ENCODE measurements at regions not wholly inside any gene's neighbourhood (a gene's known extent, or its start where the extent isn't known, plus 50 kb on each side); places are given as distances from the start of the nearest gene placed in this dataset.

GRCh38 chr1:228988664-228989063 is 253.4 kb downstream of the RHOU start:
- TF ChIP-seq CTCF (IDR thresholded peaks at IDR 0.05) (no peak), POLR2A (IDR thresholded peaks at IDR 0.05) (no peak), POLR2AphosphoS5 (IDR thresholded peaks at IDR 0.05) (peak in 1 of 4 donors; percentile 5)

All from sigmoid colon (tissue), 4 donors.